IMR-90 (cell line): ENCODE measurements at regions not wholly inside any gene's neighbourhood (a gene's known extent, or its start where the extent isn't known, plus 50 kb on each side); places are given as distances from the start of the nearest gene placed in this dataset.

Experiments used
- ATAC-seq: fragments of 200-7000 bp; cut with Tn5 transposase; 2 replicates; pipeline ENCODE4 v1.9.1; 2020; ENCODE audit warnings: low read depth, mild to moderate bottlenecking, moderate library complexity
- BruUV-seq: library from RNA; stranded (reverse); fragments of 400-500 nt; replicated peaks from 2 replicates; lab custom pipeline; 2021; lab: Mats Ljungman, UMichigan
- CTCF ChIA-PET: fragments of 300-600 bp; formaldehyde crosslinking; extraction: SDS; loops from one replicate; lab custom pipeline; 2021; ENCODE audit warnings: antibody characterized with exemption; lab: Yijun Ruan, JAX
- POLR2A ChIA-PET: fragments of 300-600 bp; sonication (Branson Sonifier 250); formaldehyde crosslinking; loops from one replicate; lab custom pipeline; 2022; ENCODE audit warnings: antibody characterized with exemption; ENCODE audit not compliant: unreplicated experiment; lab: Charles Lee
- DNase-seq: peaks from one replicate; pipeline ENCODE4 v3.0.0; 2013
- H2AFZ ChIP-seq: replicated peaks from 2 replicates; pipeline ENCODE3; 2013; ENCODE audit warnings: low read length, mild to moderate bottlenecking; ENCODE audit not compliant: poor library complexity
- H2AK5ac ChIP-seq: 2 replicates; pipeline ENCODE4 v1.6.1; 2013; ENCODE audit warnings: low read depth, low read length, inconsistent platforms
- H2AK9ac ChIP-seq: replicated peaks from 2 replicates; pipeline ENCODE3; 2013; ENCODE audit warnings: mild to moderate bottlenecking, low read depth, low read length, moderate library complexity; ENCODE audit not compliant: poor library complexity
- H2BK120ac ChIP-seq: 2 replicates; pipeline ENCODE4 v1.6.1; 2013; ENCODE audit warnings: low read depth, low read length, inconsistent platforms
- H2BK15ac ChIP-seq: 3 replicates; pipeline ENCODE4 v1.6.1; 2013; ENCODE audit warnings: low read depth, low read length, inconsistent platforms
- H2BK20ac ChIP-seq: 2 replicates; pipeline ENCODE4 v1.6.1; 2013; ENCODE audit warnings: low read depth, mild to moderate bottlenecking, inconsistent platforms, low read length, moderate library complexity
- H2BK5ac ChIP-seq: 2 replicates; pipeline ENCODE4 v1.6.1; 2013; ENCODE audit warnings: mild to moderate bottlenecking, low read depth, low read length, inconsistent platforms; ENCODE audit not compliant: poor library complexity, severe bottlenecking
- H3K14ac ChIP-seq: replicated peaks from 2 replicates; pipeline ENCODE4 v1.6.1; 2013; ENCODE audit warnings: low read depth, low read length, inconsistent platforms
- H3K18ac ChIP-seq: 2 replicates; pipeline ENCODE4 v1.6.1; 2013; ENCODE audit warnings: low read depth, low read length, control low read depth
- H3K23ac ChIP-seq: 2 replicates; pipeline ENCODE4 v1.6.1; 2013; ENCODE audit warnings: low read depth, low read length, inconsistent platforms
- H3K27ac ChIP-seq: 2 replicates; pipeline ENCODE4 v1.5.1; 2013; ENCODE audit warnings: mild to moderate bottlenecking, control low read depth, low read length; ENCODE audit not compliant: insufficient read depth
- H3K27me3 ChIP-seq: 2 replicates; pipeline ENCODE4 v1.6.1; 2013; ENCODE audit warnings: low read length; ENCODE audit not compliant: control insufficient read depth, insufficient read depth
- H3K36me3 ChIP-seq: 2 replicates; pipeline ENCODE4 v1.6.1; 2013; ENCODE audit warnings: low read length, mixed read lengths; ENCODE audit not compliant: control insufficient read depth, insufficient read depth
- H3K4ac ChIP-seq: 2 replicates; pipeline ENCODE4 v1.6.1; 2013; ENCODE audit warnings: low read depth, low read length, inconsistent platforms
- H3K4me1 ChIP-seq: 2 replicates; pipeline ENCODE4 v1.6.1; 2013; ENCODE audit warnings: low read length, mixed read lengths; ENCODE audit not compliant: control insufficient read depth, insufficient read depth
- H3K4me2 ChIP-seq: 2 replicates; pipeline ENCODE4 v1.6.1; 2013; ENCODE audit warnings: low read depth, mild to moderate bottlenecking, control low read depth, low read length, moderate library complexity
- H3K4me3 ChIP-seq: 2 replicates; pipeline ENCODE4 v1.5.1; 2013; ENCODE audit warnings: low read depth, mild to moderate bottlenecking, control low read depth, low read length, moderate library complexity; ENCODE audit not compliant: insufficient read depth
- H3K56ac ChIP-seq: 2 replicates; pipeline ENCODE4 v1.6.1; 2013; ENCODE audit warnings: low read length, inconsistent platforms; ENCODE audit not compliant: insufficient read depth; ENCODE audit errors: extremely low read depth
- H3K79me1 ChIP-seq, 2 experiments: 2 replicates each; pipeline ENCODE4 v1.6.1; 2013; ENCODE audit warnings: low read length in 2 of 2, inconsistent platforms in 1 of 2, low read depth in 1 of 2
- H3K9ac ChIP-seq: 2 replicates; pipeline ENCODE4 v1.6.1; 2013; ENCODE audit warnings: low read depth, low read length, control low read depth
- H3K9me1 ChIP-seq: 2 replicates; pipeline ENCODE4 v1.6.1; 2013; ENCODE audit warnings: low read length, inconsistent platforms; ENCODE audit not compliant: insufficient read depth
- H3K9me3 ChIP-seq: 2 replicates; pipeline ENCODE4 v1.6.1; 2013; ENCODE audit warnings: low read length; ENCODE audit not compliant: control insufficient read depth, insufficient read depth
- H4K20me1 ChIP-seq: 2 replicates; pipeline ENCODE4 v1.6.1; 2013; ENCODE audit warnings: low read length, inconsistent platforms; ENCODE audit not compliant: insufficient read depth
- H4K5ac ChIP-seq: 2 replicates; pipeline ENCODE4 v1.6.1; 2013; ENCODE audit warnings: mild to moderate bottlenecking, low read depth, low read length, control low read depth
- H4K8ac ChIP-seq, 2 experiments: 2 replicates each; pipeline ENCODE4 v1.6.1; 2013; ENCODE audit warnings: low read depth in 2 of 2, low read length in 2 of 2, control low read depth in 1 of 2, inconsistent platforms in 1 of 2
- H4K91ac ChIP-seq: 2 replicates; pipeline ENCODE4 v1.6.1; 2013; ENCODE audit warnings: low read depth, low read length, inconsistent platforms; ENCODE audit not compliant: insufficient read depth
- BHLHE40 ChIP-seq: fragments of 150-350 bp; IDR thresholded peaks from 2 replicates; pipeline ENCODE4 v1.6.1; 2016; ENCODE audit warnings: mild to moderate bottlenecking, low read depth, low read length
- CEBPB ChIP-seq: IDR thresholded peaks from 2 replicates; pipeline ENCODE4 v1.6.1; 2012; ENCODE audit warnings: low read depth, low read length, improper control_type of control experiment
- CHD1 ChIP-seq: IDR thresholded peaks from 2 replicates; pipeline ENCODE4 v1.6.1; 2012; ENCODE audit warnings: low read depth, low read length, improper control_type of control experiment
- CTCF ChIP-seq: conservative IDR thresholded peaks from 2 replicates; pipeline ENCODE4 v1.5.1; 2012; ENCODE audit warnings: mild to moderate bottlenecking, low read depth, low read length, improper control_type of control experiment
- ELK1 ChIP-seq: fragments of 150-350 bp; IDR thresholded peaks from 2 replicates; pipeline ENCODE4 v1.6.1; 2016; ENCODE audit warnings: low read depth, mild to moderate bottlenecking, low read length, moderate library complexity, borderline replicate concordance
- FOS ChIP-seq: fragments of 150-350 bp; IDR thresholded peaks from 2 replicates; pipeline ENCODE4 v1.6.1; 2016; ENCODE audit warnings: low read depth, low read length
- MAFK ChIP-seq: IDR thresholded peaks from 2 replicates; pipeline ENCODE4 v1.6.1; 2012; ENCODE audit warnings: low read depth, low read length, improper control_type of control experiment
- MAZ ChIP-seq: IDR thresholded peaks from 2 replicates; pipeline ENCODE4 v1.6.1; 2012; ENCODE audit warnings: low read depth, mild to moderate bottlenecking, low read length, improper control_type of control experiment, moderate library complexity, borderline replicate concordance
- NFE2L2 ChIP-seq: fragments of 150-350 bp; IDR thresholded peaks from 2 replicates; pipeline ENCODE4 v1.6.1; 2016; ENCODE audit warnings: low read depth, mild to moderate bottlenecking, low read length
- POLR2A ChIP-seq: IDR thresholded peaks from 2 replicates; pipeline ENCODE4 v1.6.1; 2012; ENCODE audit warnings: mild to moderate bottlenecking, low read depth, low read length
- RAD21 ChIP-seq: IDR thresholded peaks from 2 replicates; pipeline ENCODE4 v1.6.1; 2012; ENCODE audit warnings: low read length, improper control_type of control experiment
- RCOR1 ChIP-seq: IDR thresholded peaks from 2 replicates; pipeline ENCODE4 v1.6.1; 2012; ENCODE audit warnings: mild to moderate bottlenecking, low read length, improper control_type of control experiment; ENCODE audit not compliant: insufficient replicate concordance
- RFX5 ChIP-seq: IDR thresholded peaks from 2 replicates; pipeline ENCODE4 v1.8.0; 2012; ENCODE audit warnings: low read depth, mild to moderate bottlenecking, low read length, moderate library complexity
- SMC3 ChIP-seq: fragments of 150-350 bp; IDR thresholded peaks from 2 replicates; pipeline ENCODE4 v1.6.1; 2016; ENCODE audit warnings: low read depth, mild to moderate bottlenecking, antibody characterized with exemption, low read length, moderate library complexity
- USF2 ChIP-seq: fragments of 150-350 bp; IDR thresholded peaks from 2 replicates; pipeline ENCODE4 v1.6.1; 2017; ENCODE audit warnings: mild to moderate bottlenecking, antibody characterized with exemption, low read length, low read depth
- WGBS, 2 experiments: methylation state at CpG; one replicate each; pipeline versions ENCODE4 v1.1.5 to v1.1.7; 2013; ENCODE audit warnings: missing lambda C conversion rate in 2 of 2; ENCODE audit not compliant: insufficient read length in 1 of 2; ENCODE audit errors: extremely low coverage in 2 of 2; 5-methylcytosine and 5-hydroxymethylcytosine counted together
- dilution Hi-C: fragments of 300-500 bp; cut with HindIII; formaldehyde crosslinking; loops from one replicate; pipeline ENCODE4 v1.14.3; 2018; ENCODE audit warnings: low sequenced_read_pairs; ENCODE audit not compliant: unreplicated experiment
- in situ Hi-C: fragments of 300-500 bp; cut with MboI; formaldehyde crosslinking; loops from 3 replicates; pipeline ENCODE4 v1.14.3; 2019; ENCODE audit warnings: low sequenced_read_pairs, inconsistent platforms, mixed read lengths
- intact Hi-C: fragments of 100-400 bp; cut with micrococcal nuclease; formaldehyde crosslinking; loops from 2 replicates; pipeline ENCODE4 v1.10.0; 2022

- Histone ChIP-seq H2BK20ac (no peak overlapping the region), H3K27ac (no peak overlapping the region), H4K20me1 (no peaks in the 10 kb centered on the region), H3K4ac (no peak overlapping the region), H3K56ac (no peak overlapping the region), H3K9me1 (no peaks in the 10 kb centered on the region), H3K4me3 (no peak overlapping the region), H4K91ac (no peak overlapping the region), H4K5ac (no peak overlapping the region), H2BK15ac (no peak overlapping the region), H2BK5ac (no peak overlapping the region), H4K8ac (no peak overlapping the region), H2AK5ac (no peak overlapping the region), H3K23ac (no peak overlapping the region), H3K9ac (no peak overlapping the region), H2AK9ac (no peak overlapping the region), H2AFZ (no peak overlapping the region), H3K14ac (no peak overlapping the region), H3K79me1 (no peaks in the 10 kb centered on the region), H3K4me2 (no peak overlapping the region), H3K9me3 (peaks cover 48% of the 10 kb centered on the region), H3K36me3 (no peaks in the 10 kb centered on the region), H3K18ac (no peak overlapping the region), H3K4me1 (no peaks in the 10 kb centered on the region), H3K27me3 (no peaks in the 10 kb centered on the region), H2BK120ac (no peak overlapping the region)
- intact Hi-C loops (no loop called here), in situ Hi-C loops (no loop called here), dilution Hi-C loops (no loop called here)
- TF ChIP-seq RAD21 (no peak), SMC3 (no peak), RCOR1 (no peak), CEBPB (no peak), NFE2L2 (no peak), BHLHE40 (no peak), MAZ (no peak), ELK1 (no peak), FOS (no peak), USF2 (no peak), CHD1 (no peak), POLR2A (no peak), MAFK (no peak), RFX5 (no peak), CTCF (no peak)
- BruUV-seq: no TSS peak
- DNase-seq: no peak
- ChIA-PET CTCF (no interaction called here), POLR2A (no interaction called here)
- WGBS, 2 experiments: 0% methylated on average over 1 of the region's 15 CpGs; no CpG with 5 or more reads in 1 of the 2 experiments
- no peak for ATAC-seq
Observed at GRCh38 chr13:112143046-112143752, 76.2 kb downstream of the SOX1 start.
